HG02678 (cell line): ENCODE measurements at regions not wholly inside any gene's neighbourhood (a gene's known extent, or its start where the extent isn't known, plus 50 kb on each side); places are given as distances from the start of the nearest gene placed in this dataset.

Experiments
- ATAC-seq: cut with Tn5 transposase; IDR thresholded peaks from one replicate; pipeline ENCODE4 v1.9.1; 2021; ENCODE audit warnings: mild to moderate bottlenecking, moderate library complexity; ENCODE audit not compliant: unreplicated experiment

- no peak for ATAC-seq
These were observed 332.7 kb downstream of the DIRAS2 start for GRCh38 chr9:90309809-90310520.

DNA sequence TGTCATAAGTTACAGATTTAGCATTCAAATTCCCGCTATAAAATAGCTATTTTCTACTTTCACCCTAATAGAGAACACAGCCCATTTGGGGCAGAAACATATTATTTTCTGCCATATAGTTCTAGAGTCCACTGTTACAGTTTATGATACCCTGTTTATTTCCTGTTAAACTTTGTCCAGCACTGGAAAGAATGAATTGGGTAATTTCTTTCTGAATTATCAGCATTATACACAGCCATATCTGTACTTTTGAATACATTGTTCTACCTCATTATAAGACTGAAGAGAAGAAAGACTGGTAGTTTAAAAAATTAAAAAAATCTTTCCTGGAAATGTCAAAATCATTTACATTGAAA is 332.1 kb downstream of the DIRAS2 start:
- no peak for ATAC-seq

GRCh38 chr9:90311811-90312210 is 330.8 kb downstream of the DIRAS2 start:
- no peak for ATAC-seq

DNA sequence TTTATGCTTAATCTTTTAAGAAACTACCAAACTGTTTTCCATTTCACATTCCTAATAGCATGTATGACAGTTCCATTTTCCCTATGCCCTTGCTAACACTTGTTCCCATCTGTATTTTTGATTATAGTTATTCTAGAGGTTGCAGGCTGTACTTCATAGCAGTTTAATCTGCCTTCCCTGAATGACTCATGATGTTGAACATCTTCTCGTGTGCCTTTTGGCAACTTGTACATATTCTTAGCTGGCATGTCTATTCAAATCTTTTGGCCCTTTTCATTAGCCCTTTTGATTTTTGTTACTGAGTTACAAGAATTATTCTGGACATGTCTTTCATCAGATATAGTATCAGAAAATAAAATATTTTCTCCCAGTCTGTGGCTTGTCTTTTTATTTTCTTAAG is 320.3 kb downstream of the DIRAS2 start:
- ATAC-seq, result no peak

DNA sequence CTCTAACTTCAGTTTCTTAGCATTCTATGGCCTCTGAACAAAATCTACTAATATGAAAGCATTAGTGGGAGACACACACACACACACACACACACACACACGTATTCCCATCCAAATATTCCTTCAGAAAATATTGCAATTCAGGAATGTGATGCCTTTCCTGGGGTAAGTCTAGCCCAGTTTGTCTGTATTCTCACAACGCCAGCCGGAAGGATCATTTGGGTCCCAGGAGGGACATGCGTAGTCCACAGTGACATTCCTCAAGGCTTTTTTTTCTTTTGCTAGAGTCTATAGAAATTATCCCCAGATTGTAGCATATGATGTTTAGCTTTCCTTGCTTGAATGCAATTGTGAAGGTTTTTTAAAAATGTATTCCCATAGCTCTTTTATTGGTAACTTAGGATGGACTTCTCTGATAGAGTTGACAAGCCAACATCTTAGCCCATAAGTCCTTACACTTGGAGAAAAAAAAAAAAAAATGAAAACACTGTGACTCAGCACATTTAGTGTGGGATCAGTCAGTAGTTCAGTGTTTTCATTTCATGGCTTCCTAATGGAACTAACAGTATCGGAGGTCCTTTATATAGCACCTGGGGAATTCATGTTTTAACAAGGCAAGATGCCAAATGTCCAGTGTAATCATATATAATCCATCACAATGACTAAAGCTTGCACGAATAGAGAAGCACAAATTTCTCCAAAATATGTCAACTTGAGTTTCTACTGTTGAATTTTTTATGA is 316.5 kb downstream of the DIRAS2 start:
- ATAC-seq, result no peak

- no peak for ATAC-seq
These were observed 312.4 kb downstream of the DIRAS2 start for GRCh38 chr9:90330231-90330630.

DNA sequence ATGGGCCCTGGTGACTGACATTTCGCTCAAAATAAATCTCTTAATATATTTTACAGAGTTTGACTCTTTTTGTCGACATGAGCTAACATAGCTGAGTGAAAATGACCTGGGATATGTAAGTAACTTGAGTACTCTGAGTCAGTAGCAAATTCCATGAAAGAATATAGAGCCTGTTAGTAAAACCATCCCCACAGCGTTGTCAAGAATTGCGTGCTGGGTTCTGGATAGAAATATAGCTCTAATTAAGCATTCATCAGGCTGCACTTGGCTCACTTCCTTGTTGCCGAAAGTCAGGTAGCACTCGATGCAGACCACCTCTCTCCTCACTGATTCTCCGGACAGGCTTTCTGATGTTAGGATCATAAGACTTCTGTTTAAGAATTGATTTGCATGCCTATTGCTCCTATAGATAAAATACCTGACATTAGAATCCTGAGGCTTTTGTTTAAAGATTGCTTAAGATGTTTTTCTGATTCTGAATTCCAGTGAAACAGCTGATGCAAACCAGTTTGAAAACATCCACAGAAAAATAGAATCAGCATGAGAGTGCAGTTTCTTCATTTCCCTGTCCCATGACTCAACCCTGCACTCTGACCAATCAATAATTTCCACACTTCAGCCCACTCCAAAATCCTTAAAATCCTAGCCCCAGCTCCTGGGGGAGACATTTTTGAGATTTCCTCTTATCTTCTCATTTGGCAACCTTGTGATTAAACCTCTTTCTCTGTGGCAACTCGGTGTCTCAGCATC is 310.6 kb downstream of the DIRAS2 start:
- ATAC-seq, result no peak

DNA sequence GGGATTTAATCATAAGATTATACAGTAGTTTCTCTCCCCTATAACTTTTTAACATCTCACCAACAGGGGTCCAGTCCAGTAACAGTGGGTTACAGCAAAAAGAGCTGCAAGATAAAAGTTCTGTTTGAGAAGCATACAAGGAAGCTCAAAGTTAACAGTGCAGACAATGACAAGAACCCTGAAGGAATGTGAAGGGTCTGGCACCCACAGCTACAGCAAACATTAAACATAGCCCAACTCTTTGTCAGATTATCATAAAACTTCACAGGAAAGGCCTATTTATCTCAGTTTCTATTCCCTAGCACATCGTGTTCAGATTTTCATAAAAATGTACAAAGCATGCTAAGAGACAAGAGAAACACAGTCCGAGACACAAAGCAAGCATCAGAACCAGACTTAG is 309.4 kb downstream of the DIRAS2 start:
- ATAC-seq, result no peak

DNA sequence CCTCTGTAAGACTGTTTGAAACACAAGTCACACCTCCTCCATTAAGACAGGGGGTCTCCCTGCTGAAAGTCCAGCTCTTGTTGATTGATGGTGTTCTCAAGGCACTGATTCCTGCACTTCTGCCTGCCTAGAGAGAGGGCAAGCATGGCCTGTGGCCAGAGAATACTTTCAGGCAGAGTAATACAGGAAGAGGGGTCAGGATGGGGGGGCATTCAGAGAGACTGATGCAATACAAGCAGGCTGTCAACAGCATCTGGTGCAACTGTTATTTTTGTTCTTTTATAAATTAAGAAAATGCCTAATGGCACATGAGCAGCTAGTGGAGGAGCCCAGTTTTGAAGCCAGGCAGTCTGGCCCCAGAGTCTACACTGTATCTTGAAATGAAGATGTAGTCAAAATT is 302.2 kb downstream of the DIRAS2 start:
- ATAC-seq, result no peak

- no peak for ATAC-seq
These were observed 300.0 kb downstream of the DIRAS2 start for GRCh38 chr9:90342607-90343006.

DNA sequence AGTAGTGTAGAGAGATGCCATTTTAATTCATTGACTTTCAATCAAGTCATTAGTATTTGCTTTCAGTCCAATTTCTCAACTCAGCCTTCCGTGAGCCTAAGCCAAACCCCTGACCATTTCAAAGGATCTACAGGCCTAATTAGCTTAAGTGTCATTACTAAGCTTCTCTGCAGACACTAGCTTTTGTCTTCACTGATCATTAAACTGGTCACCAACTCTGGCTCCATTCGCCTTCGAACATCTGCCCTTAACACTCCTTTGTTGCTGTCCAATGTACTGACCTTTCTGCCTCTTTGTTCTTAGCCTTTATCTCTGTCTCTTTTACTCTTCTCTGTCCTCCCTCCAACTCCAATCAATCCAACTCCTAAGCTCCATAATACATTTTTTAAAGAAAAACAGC is 299.3 kb downstream of the DIRAS2 start:
- no peak for ATAC-seq

DNA sequence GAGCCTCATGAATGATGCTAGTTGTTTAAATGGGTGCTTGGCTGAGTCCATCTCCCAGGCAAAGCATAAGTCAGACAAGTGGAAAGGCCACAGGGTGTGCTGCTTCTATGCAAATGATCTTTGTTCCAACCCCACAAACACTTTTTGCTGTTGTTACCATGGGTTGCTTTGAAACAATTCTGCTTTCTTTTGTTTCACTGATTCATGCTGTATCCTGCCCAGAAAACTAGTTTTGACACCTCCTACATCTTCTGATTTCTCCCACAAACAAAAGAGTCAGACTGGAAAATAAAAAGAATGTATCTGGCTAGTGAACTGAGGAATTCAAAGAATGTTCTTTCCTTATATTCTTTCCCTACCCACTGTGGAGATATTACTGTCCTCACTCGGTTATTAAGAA is 298.6 kb downstream of the DIRAS2 start:
- ATAC-seq, result no peak

GRCh38 chr9:90365666-90366065 is 277.0 kb downstream of the DIRAS2 start:
- no peak for ATAC-seq

GRCh38 chr9:90368241-90368640 is 274.4 kb downstream of the DIRAS2 start:
- ATAC-seq, result no peak

DNA sequence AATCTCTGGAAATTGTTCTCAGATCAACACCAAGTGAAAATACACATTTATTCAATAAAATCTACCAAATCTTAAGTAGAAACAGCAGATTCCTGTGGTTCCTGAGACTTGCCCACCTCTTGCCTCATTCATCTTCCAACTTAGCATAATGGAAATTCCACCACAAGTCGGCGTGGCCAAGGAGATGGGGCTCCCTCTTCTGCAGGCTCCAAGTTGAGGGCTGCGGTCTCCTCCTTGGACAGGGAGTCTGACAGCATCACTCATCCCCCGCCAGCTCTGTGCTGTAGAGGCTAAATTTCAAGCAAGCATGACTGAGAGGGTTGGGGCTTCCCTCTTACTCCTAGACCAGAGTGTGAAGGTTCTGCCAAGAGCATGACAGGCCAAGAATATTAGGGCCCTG is 273.7 kb downstream of the DIRAS2 start:
- ATAC-seq, result no peak

GRCh38 chr9:90379771-90380170 is 262.9 kb downstream of the DIRAS2 start:
- ATAC-seq, result no peak

GRCh38 chr9:90385146-90385545 is 257.5 kb downstream of the DIRAS2 start:
- ATAC-seq, result no peak

DNA sequence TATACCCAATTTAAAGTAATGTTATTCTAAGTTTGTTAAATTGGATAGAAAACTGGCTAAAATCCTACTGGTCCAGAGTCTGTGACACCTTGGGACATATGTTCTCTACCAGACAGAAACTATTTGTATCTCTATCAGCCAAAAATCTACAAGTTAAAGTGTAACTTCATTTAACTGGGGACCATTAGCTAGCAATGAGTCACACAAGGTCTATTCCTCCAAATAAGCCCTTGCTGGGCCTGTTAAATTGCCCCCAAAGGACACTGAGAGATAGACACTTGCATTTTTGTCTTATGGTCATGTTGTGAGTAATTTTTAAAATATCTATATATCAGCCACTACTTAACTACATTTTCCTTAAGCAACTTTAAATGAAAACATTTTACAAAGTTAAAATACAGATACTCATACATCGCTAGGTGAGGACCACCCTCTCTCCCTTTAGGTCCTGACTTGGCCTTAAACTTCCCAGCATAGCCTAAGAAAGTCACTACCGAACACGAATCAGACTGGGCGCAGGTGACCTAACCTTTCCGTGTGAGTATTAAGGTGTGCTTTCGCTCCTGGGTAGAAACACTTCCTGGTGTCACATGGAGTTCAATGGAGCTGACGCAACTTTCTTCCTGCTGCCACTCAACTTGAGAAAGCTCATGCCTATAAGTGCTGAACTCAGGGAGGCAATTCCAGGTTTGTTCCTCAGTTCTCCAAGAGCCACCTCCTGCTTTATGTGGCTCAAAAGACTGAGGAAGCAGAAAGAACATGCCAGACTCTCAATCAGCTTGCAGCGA is 249.1 kb downstream of the DIRAS2 start:
- ATAC-seq, result no peak

DNA sequence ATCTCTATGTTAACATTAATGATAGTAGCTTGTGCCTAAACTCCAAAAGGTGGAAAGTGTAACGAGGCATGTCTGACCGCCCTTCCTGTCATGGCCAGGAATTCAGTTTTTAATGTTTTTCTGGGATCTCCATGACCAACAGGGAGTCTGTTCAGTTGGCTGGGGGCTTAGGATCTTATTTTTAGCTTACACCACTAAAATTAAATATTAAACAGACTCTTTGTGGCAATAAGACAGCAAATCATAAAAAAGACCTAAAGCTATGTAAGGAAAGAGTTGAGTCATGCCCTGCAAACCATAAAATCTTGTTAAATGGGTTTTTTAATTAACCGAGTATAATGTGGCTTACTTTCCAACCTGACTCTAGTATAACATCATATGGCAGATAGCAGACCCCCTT is 247.8 kb downstream of the DIRAS2 start:
- ATAC-seq, result no peak

DNA sequence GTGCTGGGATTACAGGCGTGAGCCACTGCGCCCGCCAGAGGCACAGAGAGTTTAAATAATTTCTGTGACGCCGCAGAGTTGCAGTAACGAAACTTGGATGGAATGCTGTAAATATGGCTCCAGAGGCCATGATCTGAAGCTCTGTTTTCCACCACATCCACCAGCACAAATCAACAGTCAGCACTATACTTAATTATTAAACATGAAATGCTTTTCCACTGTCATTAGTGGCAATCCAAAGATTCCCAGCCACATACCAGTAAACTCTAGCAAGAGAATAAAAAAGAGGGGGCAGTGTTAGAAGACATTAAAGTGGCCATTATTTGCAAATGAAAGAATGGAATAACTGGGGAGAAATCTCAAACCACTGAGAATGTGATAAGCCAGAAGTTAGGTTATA is 242.5 kb downstream of the DIRAS2 start:
- no peak for ATAC-seq

DNA sequence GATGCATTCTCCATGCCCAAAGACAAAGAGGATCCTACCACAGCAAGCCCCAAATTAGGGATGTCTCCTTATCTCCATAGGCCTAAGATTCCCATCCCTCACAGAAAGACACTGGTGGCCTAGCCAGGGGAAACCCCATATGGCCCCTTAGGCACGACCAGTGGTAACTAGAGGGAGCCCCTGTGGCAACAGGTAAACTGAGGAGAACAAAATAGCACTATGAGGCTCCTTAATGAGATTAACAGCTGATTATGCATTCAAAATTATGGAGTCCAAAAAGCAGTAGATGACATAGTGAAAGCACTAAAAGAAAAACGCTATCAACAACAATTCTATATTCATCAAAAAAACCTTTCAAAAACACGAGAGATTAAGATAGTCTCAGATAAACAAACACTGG is 234.0 kb downstream of the DIRAS2 start:
- ATAC-seq, result no peak
